ENCODE measurements at regions not wholly inside any gene's neighbourhood (a gene's known extent, or its start where the extent isn't known, plus 50 kb on each side); places are given as distances from the start of the nearest gene placed in this dataset.

- DNase-seq (ENCODE audit: low spot score in 2 of 2) (no peak), ATAC-seq (no peak)
- H3K36me3 Mint-ChIP-seq, result no peaks in the 10 kb centered on the region
- H3K4me1 Mint-ChIP-seq, result peaks cover 5% of the 10 kb centered on the region
- no peak overlapping the region for H3K4me3 Mint-ChIP-seq
- peaks cover 9% of the 10 kb centered on the region for H3K9me3 Mint-ChIP-seq
- no peak overlapping the region for H3K27ac Mint-ChIP-seq
Measured at GRCh38 chr14:86513564-86513963, 983.6 kb downstream of the FLRT2 start.

- Mint-ChIP-seq H3K9me3 (peaks cover 9% of the 10 kb centered on the region), H3K4me3 (no peak overlapping the region), H3K4me1 (peaks cover 5% of the 10 kb centered on the region), H3K27ac (no peak overlapping the region), H3K36me3 (no peaks in the 10 kb centered on the region)
- no peak for ATAC-seq
- no peak for DNase-seq (ENCODE audit: low spot score in 2 of 2)
Measured at GRCh38 chr14:86513056-86513455, 983.1 kb downstream of the FLRT2 start.

GRCh38 chr14:86510491-86510890 is 980.5 kb downstream of the FLRT2 start:
- no peak overlapping the region for H3K4me3 Mint-ChIP-seq
- no peak for DNase-seq (ENCODE audit: low spot score in 2 of 2)
- ATAC-seq, result no peak
- peaks cover 3% of the 10 kb centered on the region for H3K9me3 Mint-ChIP-seq
- H3K4me1 Mint-ChIP-seq, result no peaks in the 10 kb centered on the region
- no peak overlapping the region for H3K27ac Mint-ChIP-seq
- no peaks in the 10 kb centered on the region for H3K36me3 Mint-ChIP-seq

GRCh38 chr14:86505808-86506207 is 975.9 kb downstream of the FLRT2 start:
- H3K4me3 Mint-ChIP-seq, result no peak overlapping the region
- DNase-seq (ENCODE audit: low spot score in 2 of 2) (no peak), ATAC-seq (no peak)
- no peaks in the 10 kb centered on the region for H3K36me3 Mint-ChIP-seq
- H3K9me3 Mint-ChIP-seq, result peaks cover 2% of the 10 kb centered on the region
- peaks cover 15% of the 10 kb centered on the region for H3K4me1 Mint-ChIP-seq
- H3K27ac Mint-ChIP-seq, result no peak overlapping the region

GRCh38 chr14:86501611-86502010 is 971.7 kb downstream of the FLRT2 start:
- no peak overlapping the region for H3K4me3 Mint-ChIP-seq
- peaks cover 2% of the 10 kb centered on the region for H3K9me3 Mint-ChIP-seq
- H3K27ac Mint-ChIP-seq, result no peak overlapping the region
- DNase-seq (ENCODE audit: low spot score in 2 of 2) (no peak), ATAC-seq (peak; percentile 82)
- H3K4me1 Mint-ChIP-seq, result peaks cover 20% of the 10 kb centered on the region
- no peaks in the 10 kb centered on the region for H3K36me3 Mint-ChIP-seq

- ATAC-seq (no peak), DNase-seq (ENCODE audit: low spot score in 2 of 2) (no peak)
- Mint-ChIP-seq H3K4me3 (no peak overlapping the region), H3K4me1 (no peaks in the 10 kb centered on the region), H3K27ac (no peak overlapping the region), H3K36me3 (no peaks in the 10 kb centered on the region), H3K9me3 (peaks cover 2% of the 10 kb centered on the region)
Measured at GRCh38 chr14:86491743-86492142, 961.8 kb downstream of the FLRT2 start.

GRCh38 chr14:86481104-86481503 is 951.2 kb downstream of the FLRT2 start:
- no peaks in the 10 kb centered on the region for H3K4me1 Mint-ChIP-seq
- H3K27ac Mint-ChIP-seq, result no peak overlapping the region
- no peaks in the 10 kb centered on the region for H3K36me3 Mint-ChIP-seq
- H3K9me3 Mint-ChIP-seq, result no peaks in the 10 kb centered on the region
- ATAC-seq (peak; percentile 85), DNase-seq (ENCODE audit: low spot score in 2 of 2) (no peak)
- H3K4me3 Mint-ChIP-seq, result no peak overlapping the region

- no peak for DNase-seq (ENCODE audit: low spot score in 2 of 2)
- H3K9me3 Mint-ChIP-seq, result peaks cover 4% of the 10 kb centered on the region
- no peak for ATAC-seq
Measured at GRCh38 chr14:86464341-86464740, 934.4 kb downstream of the FLRT2 start.

GRCh38 chr14:86462193-86462753 is 932.3 kb downstream of the FLRT2 start:
- Mint-ChIP-seq H3K27ac (no peak overlapping the region), H3K4me3 (no peak overlapping the region), H3K4me1 (peaks cover 10% of the 10 kb centered on the region), H3K36me3 (no peaks in the 10 kb centered on the region), H3K9me3 (peaks cover 4% of the 10 kb centered on the region)
- DNase-seq (ENCODE audit: low spot score in 2 of 2), result no peak
- peak; percentile 31 for ATAC-seq

More at GRCh38 chr14:86464341-86464740, 934.4 kb downstream of the FLRT2 start:
- Mint-ChIP-seq H3K27ac (no peak overlapping the region), H3K36me3 (no peaks in the 10 kb centered on the region), H3K4me3 (no peak overlapping the region), H3K4me1 (peaks cover 10% of the 10 kb centered on the region)

GRCh38 chr14:86457481-86458135 is 927.7 kb downstream of the FLRT2 start:
- peaks cover 5% of the 10 kb centered on the region for H3K4me1 Mint-ChIP-seq
- no peak for ATAC-seq
- H3K4me3 Mint-ChIP-seq, result no peak overlapping the region
- no peak for DNase-seq (ENCODE audit: low spot score in 2 of 2)
- H3K9me3 Mint-ChIP-seq, result no peaks in the 10 kb centered on the region
- H3K27ac Mint-ChIP-seq, result no peak overlapping the region
- no peaks in the 10 kb centered on the region for H3K36me3 Mint-ChIP-seq

GRCh38 chr14:86450085-86450484 is 920.1 kb downstream of the FLRT2 start:
- DNase-seq (ENCODE audit: low spot score in 2 of 2) (no peak), ATAC-seq (no peak)
- Mint-ChIP-seq H3K4me3 (no peak overlapping the region), H3K4me1 (no peaks in the 10 kb centered on the region), H3K27ac (no peak overlapping the region), H3K36me3 (no peaks in the 10 kb centered on the region), H3K9me3 (peaks cover 7% of the 10 kb centered on the region)

- Mint-ChIP-seq H3K27ac (no peak overlapping the region), H3K36me3 (no peaks in the 10 kb centered on the region), H3K4me3 (no peak overlapping the region), H3K9me3 (peaks cover 5% of the 10 kb centered on the region), H3K4me1 (no peaks in the 10 kb centered on the region)
- DNase-seq (ENCODE audit: low spot score in 2 of 2) (no peak), ATAC-seq (no peak)
Measured at GRCh38 chr14:86442135-86442534, 912.2 kb downstream of the FLRT2 start.

- Mint-ChIP-seq H3K9me3 (peaks cover 7% of the 10 kb centered on the region), H3K4me1 (peaks cover 7% of the 10 kb centered on the region), H3K36me3 (no peaks in the 10 kb centered on the region), H3K4me3 (no peak overlapping the region), H3K27ac (no peak overlapping the region)
- ATAC-seq (no peak), DNase-seq (ENCODE audit: low spot score in 2 of 2) (no peak)
Measured at GRCh38 chr14:86430853-86431252, 900.9 kb downstream of the FLRT2 start.

- H3K27ac Mint-ChIP-seq, result no peak overlapping the region
- no peaks in the 10 kb centered on the region for H3K4me1 Mint-ChIP-seq
- DNase-seq (ENCODE audit: low spot score in 2 of 2) (no peak), ATAC-seq (no peak)
- H3K36me3 Mint-ChIP-seq, result no peaks in the 10 kb centered on the region
- no peak overlapping the region for H3K4me3 Mint-ChIP-seq
- no peaks in the 10 kb centered on the region for H3K9me3 Mint-ChIP-seq
Measured at GRCh38 chr14:86423214-86423613, 893.3 kb downstream of the FLRT2 start.

- Mint-ChIP-seq H3K27ac (no peak overlapping the region), H3K4me1 (no peaks in the 10 kb centered on the region), H3K36me3 (no peaks in the 10 kb centered on the region), H3K9me3 (no peaks in the 10 kb centered on the region), H3K4me3 (no peak overlapping the region)
- ATAC-seq, result no peak
- no peak for DNase-seq (ENCODE audit: low spot score in 2 of 2)
Measured at GRCh38 chr14:86420131-86420530, 890.2 kb downstream of the FLRT2 start.

- H3K27ac Mint-ChIP-seq, result no peak overlapping the region
Measured at GRCh38 chr14:86414146-86414545, 884.2 kb downstream of the FLRT2 start.

More at GRCh38 chr14:86414146-86414545, 884.2 kb downstream of the FLRT2 start:
- Mint-ChIP-seq H3K4me3 (no peak overlapping the region), H3K9me3 (no peaks in the 10 kb centered on the region), H3K36me3 (no peaks in the 10 kb centered on the region), H3K4me1 (no peaks in the 10 kb centered on the region)
- DNase-seq (ENCODE audit: low spot score in 2 of 2), result no peak
- ATAC-seq, result no peak
